Ovary (tissue), 3 donors: ENCODE measurements at regions not wholly inside any gene's neighbourhood (a gene's known extent, or its start where the extent isn't known, plus 50 kb on each side); places are given as distances from the start of the nearest gene placed in this dataset.

Source experiments
- CTCF ChIP-seq, 3 donors: fragments of 450-650 bp in 2 of 3; fragments of 200-600 bp in 1 of 3; IDR thresholded peaks; one replicate each; pipeline versions ENCODE4 v1.5.1 to v1.8.0; 2016 to 2022; ENCODE audit warnings: antibody characterized with exemption in 3 of 3, mild to moderate bottlenecking in 1 of 3
- POLR2A ChIP-seq: fragments of 450-650 bp; IDR thresholded peaks from one replicate; pipeline ENCODE4 v1.6.1; 2017; ENCODE audit warnings: antibody characterized with exemption, mild to moderate bottlenecking, moderate library complexity
- donor health status: DM: no; HTN: no; CAD: no.

- TF ChIP-seq POLR2A: no peak
- TF ChIP-seq CTCF (IDR thresholded peaks at IDR 0.05): no peak
These were observed 581.6 kb upstream of the KLHL4 start for GRCh38 chrX:86935988-86936387.
